Nephron progenitor cell (in vitro differentiated cells): ENCODE measurements at regions not wholly inside any gene's neighbourhood (a gene's known extent, or its start where the extent isn't known, plus 50 kb on each side); places are given as distances from the start of the nearest gene placed in this dataset.

ENCODE experiments used
- DNase-seq: peaks from one replicate; pipeline ENCODE4 v3.0.0; 2021
- H3K27ac Mint-ChIP-seq: 2 replicates; pipeline ENCODE4 v1.8.0; 2021; ENCODE audit warnings: mild to moderate bottlenecking, moderate library complexity, mixed read lengths
- H3K27me3 Mint-ChIP-seq: 2 replicates; pipeline ENCODE4 v1.8.0; 2021; ENCODE audit warnings: mild to moderate bottlenecking, low read depth, mixed read lengths; ENCODE audit not compliant: poor library complexity
- H3K36me3 Mint-ChIP-seq: 2 replicates; pipeline ENCODE4 v1.8.0; 2021; ENCODE audit warnings: low read depth, mixed read lengths
- H3K4me1 Mint-ChIP-seq: 2 replicates; pipeline ENCODE4 v1.8.0; 2021; ENCODE audit warnings: mixed read lengths
- H3K4me3 Mint-ChIP-seq: 2 replicates; pipeline ENCODE4 v1.8.0; 2021; ENCODE audit warnings: mild to moderate bottlenecking, moderate library complexity, mixed read lengths
- H3K9me3 Mint-ChIP-seq: 2 replicates; pipeline ENCODE4 v1.8.0; 2021; ENCODE audit warnings: mild to moderate bottlenecking, moderate library complexity, mixed read lengths
- CTCF ChIP-seq: fragments of 200-600 bp; sonication (generic); IDR thresholded peaks from 2 replicates; pipeline ENCODE4 v1.5.0; 2021; ENCODE audit warnings: antibody characterized with exemption

GRCh38 chr20:22682381-22682780 lies 98.0 kb upstream of the FOXA2 start:
- H3K36me3 Mint-ChIP-seq = no peaks in the 10 kb centered on the region
- peaks cover 4% of the 10 kb centered on the region for H3K4me1 Mint-ChIP-seq
- no peak overlapping the region for H3K27ac Mint-ChIP-seq
- DNase-seq = no peak
- no peak overlapping the region for H3K4me3 Mint-ChIP-seq
- peaks cover 40% of the 10 kb centered on the region for H3K27me3 Mint-ChIP-seq
- no peak for TF ChIP-seq CTCF
- H3K9me3 Mint-ChIP-seq = peaks cover 9% of the 10 kb centered on the region

DNA sequence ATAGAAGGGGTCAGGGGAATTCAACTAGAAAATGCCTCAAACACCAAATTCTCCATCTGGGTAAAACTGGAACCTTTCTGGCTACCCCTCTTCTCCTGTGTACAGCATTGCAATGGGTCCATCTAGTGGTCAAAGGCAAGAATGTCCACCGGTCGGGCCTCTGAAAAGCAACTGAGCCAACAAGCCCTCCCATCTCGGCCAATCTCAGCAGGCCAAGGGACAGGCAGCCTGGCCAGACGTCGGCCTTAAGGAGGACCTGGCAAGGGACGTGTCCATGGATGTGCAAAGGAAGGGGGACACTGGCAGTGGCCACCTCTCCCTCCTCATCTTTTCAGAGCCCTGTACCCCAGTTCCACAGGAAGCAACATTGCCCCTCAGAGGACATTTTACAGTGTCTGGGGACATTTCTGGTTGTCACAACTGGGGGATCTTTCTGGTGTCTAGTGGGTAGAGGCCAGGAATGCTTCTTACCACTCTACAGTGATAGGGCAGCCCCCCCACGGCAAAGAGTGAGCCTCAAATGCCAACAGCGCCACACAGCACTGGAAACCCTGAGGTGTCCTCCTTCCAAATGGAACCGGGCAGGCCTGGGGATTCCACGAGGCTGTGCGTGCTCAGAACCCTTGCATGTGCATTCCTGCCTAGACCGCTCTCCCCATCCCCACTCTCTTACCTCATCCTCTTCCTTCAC lies 99.8 kb upstream of the FOXA2 start:
- no peaks in the 10 kb centered on the region for H3K36me3 Mint-ChIP-seq
- no peak overlapping the region for H3K27ac Mint-ChIP-seq
- peaks cover 33% of the 10 kb centered on the region for H3K27me3 Mint-ChIP-seq
- TF ChIP-seq CTCF = peak; percentile 84
- H3K4me1 Mint-ChIP-seq = peaks cover 4% of the 10 kb centered on the region
- H3K9me3 Mint-ChIP-seq = peaks cover 11% of the 10 kb centered on the region
- peak; percentile 75 for DNase-seq
- H3K4me3 Mint-ChIP-seq = no peak overlapping the region

GRCh38 chr20:22684763-22685443 lies 100.5 kb upstream of the FOXA2 start:
- H3K4me1 Mint-ChIP-seq = peaks cover 4% of the 10 kb centered on the region
- peaks cover 34% of the 10 kb centered on the region for H3K27me3 Mint-ChIP-seq
- DNase-seq = no peak
- no peak for TF ChIP-seq CTCF
- H3K27ac Mint-ChIP-seq = no peak overlapping the region
- H3K36me3 Mint-ChIP-seq = no peaks in the 10 kb centered on the region
- peaks cover 15% of the 10 kb centered on the region for H3K9me3 Mint-ChIP-seq
- no peak overlapping the region for H3K4me3 Mint-ChIP-seq

GRCh38 chr20:22686097-22686496 lies 101.7 kb upstream of the FOXA2 start:
- no peak for TF ChIP-seq CTCF
- Mint-ChIP-seq H3K4me1 (peaks cover 4% of the 10 kb centered on the region), H3K27ac (no peak overlapping the region), H3K27me3 (peaks cover 32% of the 10 kb centered on the region), H3K9me3 (peaks cover 18% of the 10 kb centered on the region), H3K36me3 (no peaks in the 10 kb centered on the region), H3K4me3 (no peak overlapping the region)
- DNase-seq = peak; percentile 54

DNA sequence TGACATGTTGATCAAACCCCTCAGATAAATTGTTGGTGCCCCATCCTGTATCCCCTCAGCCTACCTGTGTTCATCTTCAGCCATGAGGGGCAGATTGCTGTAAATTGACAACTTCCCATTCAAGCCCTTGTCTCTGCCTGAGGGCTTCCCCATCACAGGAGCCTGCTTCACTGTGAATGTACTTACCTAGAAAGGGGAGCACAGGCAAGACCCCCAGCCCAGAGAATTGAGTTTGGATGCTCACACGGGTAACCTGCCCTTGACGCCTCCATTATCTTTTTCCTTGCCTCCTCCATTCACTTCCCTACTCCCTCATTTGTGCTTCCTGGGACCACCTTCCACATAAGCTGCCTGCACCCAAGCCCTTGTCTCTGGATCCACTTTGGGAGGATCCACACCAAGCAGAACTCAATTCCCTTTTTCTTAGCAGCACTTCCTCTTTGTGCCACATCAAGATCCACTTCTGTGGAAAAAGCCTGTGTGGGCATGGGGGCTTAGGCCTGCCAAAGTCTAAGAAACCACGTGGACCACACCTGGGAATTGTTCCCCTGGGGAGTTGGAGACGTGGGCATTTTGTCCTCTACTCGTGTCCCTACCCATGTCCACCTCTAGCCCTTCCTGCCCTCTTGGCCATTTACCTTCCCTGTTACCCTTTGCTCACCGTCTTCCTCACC lies 103.4 kb upstream of the FOXA2 start:
- H3K36me3 Mint-ChIP-seq = no peaks in the 10 kb centered on the region

More for the DNA sequence above, 103.4 kb upstream of the FOXA2 start:
- no peak for TF ChIP-seq CTCF
- H3K27me3 Mint-ChIP-seq = peaks cover 29% of the 10 kb centered on the region
- H3K4me3 Mint-ChIP-seq = no peak overlapping the region
- DNase-seq = no peak
- H3K27ac Mint-ChIP-seq = no peak overlapping the region
- H3K4me1 Mint-ChIP-seq = peaks cover 4% of the 10 kb centered on the region
- peaks cover 18% of the 10 kb centered on the region for H3K9me3 Mint-ChIP-seq
